GM18868 (cell line): ENCODE measurements at regions not wholly inside any gene's neighbourhood (a gene's known extent, or its start where the extent isn't known, plus 50 kb on each side); places are given as distances from the start of the nearest gene placed in this dataset.

ENCODE experiments used
- ATAC-seq: cut with Tn5 transposase; IDR thresholded peaks from one replicate; pipeline ENCODE4 v1.9.1; 2021; ENCODE audit warnings: mild to moderate bottlenecking, moderate library complexity; ENCODE audit not compliant: unreplicated experiment

DNA sequence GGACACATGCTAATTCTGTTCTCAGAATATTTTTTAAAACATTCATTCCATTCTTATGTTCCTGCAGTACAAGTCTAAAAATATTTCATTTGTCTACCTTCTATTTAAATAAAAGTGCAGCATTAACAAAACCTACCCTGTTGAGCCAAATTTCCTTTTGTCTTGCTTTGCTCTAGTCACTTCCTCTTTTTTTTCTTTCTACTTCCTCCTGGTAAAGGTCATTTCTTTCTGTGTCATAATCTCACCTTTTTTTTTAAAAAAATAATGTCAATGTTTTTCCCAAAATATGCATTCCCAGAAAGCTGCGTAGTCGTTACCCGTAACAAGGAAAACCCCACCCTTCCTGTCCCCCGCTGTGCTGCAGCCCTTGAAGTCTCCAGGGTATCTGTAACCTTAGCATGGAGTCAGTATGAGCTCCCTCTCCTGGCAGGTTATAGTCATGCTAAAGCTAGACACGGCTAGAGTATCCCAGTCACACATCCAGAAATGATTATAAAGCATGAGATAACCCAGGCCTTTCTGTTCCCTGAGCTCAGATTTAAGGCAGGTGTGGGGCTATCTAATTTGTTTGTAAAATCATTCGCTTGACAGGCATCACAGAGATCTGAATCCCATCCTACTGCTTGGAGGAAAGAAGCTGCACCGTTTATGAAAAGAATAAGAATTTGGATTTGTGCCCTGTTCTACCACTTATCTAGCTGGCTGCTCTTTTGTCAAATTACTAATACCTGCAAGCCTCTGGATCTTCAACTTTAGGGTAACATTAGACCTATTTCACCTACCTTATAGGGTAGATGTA lies 51.1 kb upstream of the EED start:
- peak; percentile 94 for ATAC-seq

DNA sequence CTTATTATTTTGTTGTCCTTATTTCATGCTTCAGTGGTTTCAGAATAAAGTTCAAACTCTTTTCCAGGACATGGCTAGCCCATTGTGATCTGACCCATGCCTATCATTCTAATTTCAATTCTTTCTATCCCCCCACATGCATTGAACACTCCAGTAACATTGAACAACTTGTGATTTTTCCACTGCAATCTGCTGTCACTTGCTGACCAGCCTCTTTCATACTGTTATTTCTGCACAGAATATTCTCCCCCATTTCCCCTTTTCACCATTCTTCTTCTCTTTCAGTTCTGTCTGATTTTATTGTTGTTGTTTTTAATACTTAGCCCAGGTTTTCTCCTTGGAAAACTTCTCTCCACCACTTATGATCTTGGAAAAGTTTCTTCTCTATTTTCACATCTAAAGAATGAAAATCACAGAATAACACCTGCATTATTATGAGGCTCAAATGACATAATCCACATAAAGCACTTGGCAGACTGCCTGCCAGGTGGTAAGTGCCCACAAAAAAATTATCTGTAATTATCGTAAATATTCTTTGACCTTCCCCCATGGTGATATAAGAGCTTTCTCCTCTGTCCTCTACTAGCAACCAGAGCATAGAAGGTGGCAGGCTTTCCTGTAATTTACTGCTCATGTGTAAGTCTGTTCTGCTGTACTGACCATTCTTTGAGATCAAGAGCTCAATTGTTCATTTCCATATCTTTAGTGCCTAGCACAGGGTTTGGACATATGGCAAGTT lies 51.9 kb upstream of the EED start:
- peak; percentile 6 for ATAC-seq

DNA sequence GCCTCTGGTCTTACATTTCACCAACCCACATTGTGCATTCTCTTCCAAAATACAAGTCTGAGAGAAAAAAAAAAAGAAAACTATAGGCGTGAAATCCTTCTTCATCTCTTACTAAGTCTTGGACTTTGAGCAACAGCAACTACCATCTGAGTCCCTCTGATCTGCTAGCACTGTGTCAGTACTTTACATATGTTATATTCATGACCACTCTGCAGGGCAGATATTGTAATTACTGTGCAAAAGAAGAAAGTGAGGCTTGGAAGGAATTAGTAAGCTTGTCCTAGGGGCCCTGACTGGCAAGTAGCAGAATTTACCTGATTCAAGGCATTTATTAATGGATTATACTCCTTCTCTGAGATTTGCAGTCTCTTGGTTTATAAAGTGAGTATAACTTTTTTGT lies 52.7 kb upstream of the EED start:
- ATAC-seq = no peak

DNA sequence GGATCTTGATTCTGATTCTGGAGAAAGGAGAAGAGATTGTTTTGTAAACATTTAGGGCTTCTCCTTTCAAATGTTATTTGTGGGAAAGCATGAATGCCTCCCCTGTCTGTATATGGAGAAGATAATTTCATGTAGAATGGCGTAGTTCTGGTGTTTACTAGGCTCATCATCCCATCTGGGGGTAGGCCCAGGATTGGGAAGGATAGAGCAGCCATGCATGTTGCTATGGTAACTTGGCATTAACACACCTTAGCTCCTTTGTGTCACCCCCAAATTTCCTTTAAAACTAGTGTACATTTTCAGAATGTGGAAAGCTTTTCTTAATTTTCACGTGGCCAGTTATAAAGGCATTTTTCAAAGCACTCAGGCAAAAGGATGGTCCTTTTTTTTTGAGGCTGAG lies 57.5 kb upstream of the EED start:
- no peak for ATAC-seq

- ATAC-seq = no peak
Observed at GRCh38 chr11:86186386-86186785, 58.2 kb upstream of the EED start.

DNA sequence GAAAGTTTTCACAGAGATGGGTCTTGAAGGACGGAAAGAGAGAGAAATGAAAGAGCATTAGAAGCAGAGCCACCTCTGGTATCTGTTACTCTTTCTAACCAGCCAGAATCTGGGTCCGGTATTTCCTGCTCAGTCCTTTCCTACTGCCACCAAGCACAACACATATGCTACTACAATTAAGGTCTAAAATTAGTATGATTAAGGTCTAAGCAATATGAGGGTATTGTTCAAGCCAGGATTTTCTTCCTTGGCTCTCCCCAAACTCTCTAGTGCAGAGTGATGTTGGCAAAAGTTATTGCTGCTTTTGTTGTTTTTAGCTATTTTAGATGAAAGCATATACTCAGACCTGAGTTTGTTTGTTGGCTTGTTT lies 59.2 kb upstream of the EED start:
- ATAC-seq = no peak

- ATAC-seq = no peak
Observed at GRCh38 chr11:86184728-86185380, 59.7 kb upstream of the EED start.

- peak; percentile 58 for ATAC-seq
Observed at GRCh38 chr11:86183694-86184093, 60.9 kb upstream of the EED start.

GRCh38 chr11:86182976-86183584 lies 61.5 kb upstream of the EED start:
- peak; percentile 83 for ATAC-seq

DNA sequence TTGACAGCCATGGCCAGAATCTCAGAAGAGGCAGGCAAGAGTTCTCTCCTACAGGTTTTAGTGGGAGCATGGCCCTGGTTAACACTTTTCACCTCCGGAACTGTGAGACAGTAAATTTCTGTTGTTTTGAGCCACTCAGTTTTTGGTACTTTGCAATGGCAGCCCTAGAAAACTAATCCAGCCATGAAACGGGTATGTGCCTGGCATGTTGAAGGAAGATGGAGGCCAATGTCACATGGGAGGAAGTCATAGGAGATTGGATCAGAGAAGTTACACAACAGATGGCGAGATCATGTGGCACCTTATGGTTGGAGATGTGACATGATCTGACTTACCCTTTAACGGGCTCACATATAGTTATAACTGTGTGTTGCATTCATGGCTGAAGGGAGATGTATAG lies 63.2 kb upstream of the EED start:
- ATAC-seq = no peak

- no peak for ATAC-seq
Observed at GRCh38 chr11:86180851-86181250, 63.7 kb upstream of the EED start.

DNA sequence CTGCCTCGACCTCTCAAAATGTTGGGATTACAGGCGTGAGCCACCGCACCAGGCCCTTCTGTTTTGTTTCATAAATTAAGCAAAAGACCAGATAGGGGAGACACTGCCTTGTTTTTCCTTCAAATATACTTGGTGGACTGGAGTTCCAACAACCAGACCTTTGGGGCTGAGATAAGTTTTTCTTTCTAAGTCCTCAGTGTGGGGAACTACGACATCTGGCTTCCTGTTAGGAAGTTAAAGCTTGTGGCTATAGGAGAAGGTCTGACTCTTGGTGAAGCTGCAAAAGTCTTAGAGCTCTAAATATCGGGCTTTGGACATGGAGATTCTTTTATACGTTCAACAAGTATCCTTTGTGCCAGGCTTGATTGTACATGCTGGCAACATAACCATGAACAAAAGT lies 64.1 kb upstream of the EED start:
- ATAC-seq = no peak

GRCh38 chr11:86179646-86180064 lies 64.9 kb upstream of the EED start:
- no peak for ATAC-seq

- no peak for ATAC-seq
Observed at GRCh38 chr11:86177302-86177701, 67.3 kb upstream of the EED start.

DNA sequence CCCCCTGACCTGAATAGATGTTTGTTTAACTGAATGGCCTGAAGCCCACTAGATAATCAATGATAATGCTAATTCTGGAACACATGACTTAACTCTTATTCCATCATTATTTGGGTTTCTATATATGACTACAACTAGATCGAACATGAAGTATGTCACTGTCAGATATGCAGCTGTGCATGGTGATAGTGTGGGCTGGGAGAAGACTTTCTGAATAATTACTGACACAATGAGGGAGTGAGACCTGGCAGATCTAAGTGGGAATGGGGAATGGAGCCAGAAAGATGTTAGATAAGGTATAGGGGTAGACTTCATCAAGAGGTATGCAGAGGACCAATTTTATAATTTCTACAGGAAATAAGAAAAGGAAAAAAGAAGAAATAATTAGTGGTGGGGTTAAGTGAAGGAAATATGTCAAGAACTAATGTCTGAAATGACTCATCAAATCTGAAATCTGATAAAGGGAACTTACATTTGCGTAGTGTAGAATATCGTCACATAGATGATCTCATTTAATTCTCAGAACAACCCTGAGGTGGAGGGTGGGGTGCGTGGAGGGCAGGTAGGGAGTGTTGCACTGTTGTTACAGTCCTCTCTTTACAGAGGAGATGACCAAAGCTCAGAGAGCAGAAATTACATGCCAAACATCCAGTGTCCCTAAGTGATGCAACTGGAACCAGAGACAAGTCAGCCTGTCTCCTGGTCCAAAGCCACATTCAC lies 68.2 kb upstream of the EED start:
- peak; percentile 80 for ATAC-seq

GRCh38 chr11:86175626-86176025 lies 68.9 kb upstream of the EED start:
- no peak for ATAC-seq

DNA sequence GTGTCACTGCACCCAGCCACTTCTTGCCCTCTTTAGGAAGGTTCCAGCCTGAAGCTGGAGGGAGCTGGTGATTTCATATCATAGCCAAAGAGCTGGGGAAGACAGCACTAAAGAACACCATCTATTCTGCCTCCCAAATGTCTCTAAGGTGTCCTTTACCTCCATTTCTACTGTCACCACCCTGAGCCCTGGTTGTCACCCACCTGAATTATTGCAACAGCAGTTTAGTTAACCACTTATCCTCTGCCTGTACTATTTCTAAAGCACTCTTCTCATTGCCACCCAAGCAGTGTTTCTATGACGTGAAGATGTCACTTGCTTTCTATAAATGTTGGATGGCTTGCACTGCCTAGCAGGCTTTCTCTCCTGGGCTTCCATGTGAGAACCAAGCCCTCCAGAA lies 69.4 kb upstream of the EED start:
- ATAC-seq = no peak

GRCh38 chr11:86174101-86175046 lies 70.2 kb upstream of the EED start:
- no peak for ATAC-seq

- ATAC-seq = peak; percentile 45
Observed at GRCh38 chr11:86172894-86173293, 71.7 kb upstream of the EED start.

DNA sequence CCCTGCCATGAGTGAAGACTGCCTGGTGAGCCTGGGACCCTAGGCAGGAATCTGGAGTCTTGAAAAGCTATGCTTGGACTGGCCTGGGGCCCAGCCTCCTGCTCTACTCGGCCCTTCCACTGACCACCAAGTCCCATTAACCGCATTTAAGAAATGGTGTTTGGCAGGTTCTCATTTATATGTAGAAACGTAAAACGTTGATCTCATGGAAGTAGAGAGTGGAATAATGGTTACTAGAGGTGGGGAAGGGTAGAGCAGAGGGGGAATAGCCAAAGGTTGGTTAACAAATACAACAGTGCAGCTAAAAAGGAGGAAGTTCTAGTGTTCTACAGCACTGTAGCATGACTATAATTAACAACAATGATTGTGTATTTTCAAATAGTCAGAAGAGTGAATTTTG lies 72.9 kb upstream of the EED start:
- no peak for ATAC-seq
